ENCODE measurements at regions not wholly inside any gene's neighbourhood (a gene's known extent, or its start where the extent isn't known, plus 50 kb on each side); places are given as distances from the start of the nearest gene placed in this dataset.

GRCh38 chr3:25155652-25156471 lies 272.2 kb upstream of the RARB start:
- TF ChIP-seq, protein P1, sequence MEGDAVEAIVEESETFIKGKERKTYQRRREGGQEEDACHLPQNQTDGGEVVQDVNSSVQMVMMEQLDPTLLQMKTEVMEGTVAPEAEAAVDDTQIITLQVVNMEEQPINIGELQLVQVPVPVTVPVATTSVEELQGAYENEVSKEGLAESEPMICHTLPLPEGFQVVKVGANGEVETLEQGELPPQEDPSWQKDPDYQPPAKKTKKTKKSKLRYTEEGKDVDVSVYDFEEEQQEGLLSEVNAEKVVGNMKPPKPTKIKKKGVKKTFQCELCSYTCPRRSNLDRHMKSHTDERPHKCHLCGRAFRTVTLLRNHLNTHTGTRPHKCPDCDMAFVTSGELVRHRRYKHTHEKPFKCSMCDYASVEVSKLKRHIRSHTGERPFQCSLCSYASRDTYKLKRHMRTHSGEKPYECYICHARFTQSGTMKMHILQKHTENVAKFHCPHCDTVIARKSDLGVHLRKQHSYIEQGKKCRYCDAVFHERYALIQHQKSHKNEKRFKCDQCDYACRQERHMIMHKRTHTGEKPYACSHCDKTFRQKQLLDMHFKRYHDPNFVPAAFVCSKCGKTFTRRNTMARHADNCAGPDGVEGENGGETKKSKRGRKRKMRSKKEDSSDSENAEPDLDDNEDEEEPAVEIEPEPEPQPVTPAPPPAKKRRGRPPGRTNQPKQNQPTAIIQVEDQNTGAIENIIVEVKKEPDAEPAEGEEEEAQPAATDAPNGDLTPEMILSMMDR (conservative IDR thresholded peaks at IDR 0.05; ENCODE audit: low read depth in 2 of 2), result no peak
- TF ChIP-seq POLR2AphosphoS5 (IDR thresholded peaks at IDR 0.05; ENCODE audit: low read depth) (peak; percentile 42; the same call in 1 of the 2 replicates), EZH2 (IDR thresholded peaks at IDR 0.05; ENCODE audit: low read depth, unreplicated experiment) (no peak), EZH2phosphoT487 (IDR thresholded peaks at IDR 0.05; ENCODE audit: unreplicated experiment) (no peak), ZNF462 (CRISPR knock-in tag; IDR thresholded peaks at IDR 0.05) (peak; percentile 92)
